ENCODE measurements at regions not wholly inside any gene's neighbourhood (a gene's known extent, or its start where the extent isn't known, plus 50 kb on each side); places are given as distances from the start of the nearest gene placed in this dataset.
"Not testable (repeated sequence)": the region's sequence is repeated elsewhere in the genome, so short reads cannot be mapped to it uniquely, and the experiment has no call there.

GRCh38 chr19:31448221-31448657 is 99.0 kb upstream of the TSHZ3 start:
- no peak for DNase-seq

DNA sequence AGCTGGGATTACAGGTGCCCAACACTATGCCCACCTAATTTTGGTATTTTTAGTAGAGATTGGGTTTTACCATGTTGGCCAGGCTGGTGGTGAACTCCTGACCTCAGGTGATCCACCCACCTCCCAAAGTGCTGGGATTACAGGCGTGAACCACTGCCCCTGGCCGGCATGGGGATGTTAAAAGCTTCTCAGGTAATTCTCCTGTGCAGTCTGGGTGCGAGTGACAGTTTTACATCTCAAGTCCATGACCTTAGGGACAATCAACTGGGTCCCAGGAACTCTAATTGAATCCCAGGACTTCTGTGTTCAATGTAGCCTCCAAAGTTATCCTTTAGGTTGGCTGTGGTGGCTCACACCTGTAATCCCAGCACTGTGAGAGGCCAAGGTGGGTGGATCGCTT is 100.1 kb upstream of the TSHZ3 start:
- no peak for DNase-seq

- no peak for DNase-seq
These were observed 101.5 kb upstream of the TSHZ3 start for GRCh38 chr19:31450696-31451095.

DNA sequence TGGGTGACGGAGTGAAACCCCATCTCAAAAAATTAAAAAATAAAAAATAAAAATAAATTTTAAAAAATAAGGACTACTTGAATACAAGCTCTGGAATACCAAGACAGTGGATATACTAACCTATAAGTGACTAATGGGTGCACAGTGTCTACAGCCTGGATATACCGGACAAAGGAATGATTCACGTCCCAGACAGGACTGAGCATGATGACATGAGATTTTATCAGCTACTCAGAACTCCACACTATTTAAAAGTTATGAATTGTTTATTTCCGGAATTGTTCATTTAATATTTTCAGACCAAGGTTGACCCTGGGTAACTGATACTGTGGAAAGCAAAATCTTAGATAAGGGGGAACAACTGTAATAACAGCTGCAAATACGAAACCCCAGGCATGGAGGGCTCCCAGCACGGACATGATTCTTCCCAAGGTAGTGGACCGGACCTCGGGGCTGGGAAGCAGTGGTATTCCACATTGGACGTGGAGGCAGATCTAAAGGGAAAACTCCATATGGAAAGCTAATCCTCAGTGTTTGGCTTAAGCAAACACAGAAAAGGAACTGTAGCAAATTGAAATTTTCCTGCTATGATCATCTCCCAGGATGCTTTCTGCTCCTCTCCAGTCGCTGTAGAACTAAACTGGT is 102.6 kb upstream of the TSHZ3 start:
- no peak for DNase-seq

DNA sequence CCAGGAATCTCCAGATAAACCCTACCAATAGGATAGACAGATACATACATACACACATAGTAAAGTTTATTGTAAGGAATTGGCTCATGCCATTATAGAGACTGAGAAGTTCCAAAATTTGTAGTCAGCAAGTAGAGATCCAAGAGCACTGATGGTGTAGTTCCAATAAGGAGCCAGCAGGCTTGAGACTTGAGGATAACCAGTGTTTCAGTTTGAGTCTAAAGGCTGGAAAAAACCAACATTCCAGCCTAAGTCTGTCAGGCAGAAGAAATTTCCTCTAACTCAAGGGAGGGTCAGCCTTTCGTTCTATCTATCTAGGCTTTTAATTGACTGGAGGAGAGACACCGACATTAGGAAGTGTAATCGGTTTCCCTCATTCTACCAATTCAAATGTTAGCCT is 110.2 kb upstream of the TSHZ3 start:
- no peak for DNase-seq

GRCh38 chr19:31461814-31462539 is 112.7 kb upstream of the TSHZ3 start:
- DNase-seq = no peak

- DNase-seq = no peak
These were observed 121.1 kb upstream of the TSHZ3 start for GRCh38 chr19:31470229-31470939.

DNA sequence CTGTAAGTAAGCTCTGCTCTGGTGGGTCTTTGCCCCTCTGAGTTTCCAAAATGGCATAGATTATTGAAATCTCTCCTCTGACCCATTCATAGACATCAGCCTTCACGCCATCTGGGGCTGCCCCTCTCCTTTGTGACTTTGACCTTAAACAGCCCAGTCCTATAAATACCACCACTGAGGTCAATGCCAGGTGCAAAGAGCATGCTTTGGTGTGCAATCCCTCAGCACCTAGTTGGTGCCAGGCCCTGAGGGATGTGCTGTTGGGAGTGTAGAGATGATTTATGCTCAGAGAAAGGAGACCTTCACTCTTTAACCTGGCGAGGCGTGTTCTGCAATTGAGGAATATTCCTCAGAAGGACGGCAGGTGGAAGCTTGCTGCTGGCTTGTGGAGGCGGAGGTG is 121.7 kb upstream of the TSHZ3 start:
- DNase-seq = no peak

DNA sequence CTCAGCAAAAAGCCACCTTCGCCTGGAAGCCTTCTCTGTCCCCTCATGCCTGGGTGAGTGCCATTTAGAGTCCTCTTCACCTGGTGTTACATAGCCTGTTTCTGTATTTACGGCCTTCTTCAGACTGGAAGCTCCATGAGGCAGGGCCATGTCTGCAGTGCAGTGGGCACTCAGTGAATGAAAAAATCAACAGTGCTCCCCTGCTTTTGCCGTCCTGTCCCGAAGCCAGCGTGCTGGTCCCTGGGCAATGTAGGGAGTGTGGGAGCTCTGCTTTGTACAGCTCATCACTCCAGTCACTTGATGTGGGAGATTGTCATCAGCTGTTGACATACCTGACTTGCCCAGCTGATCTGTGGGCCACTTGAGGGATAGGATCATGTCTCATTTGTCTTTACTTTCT is 129.0 kb upstream of the TSHZ3 start:
- no peak for DNase-seq

DNA sequence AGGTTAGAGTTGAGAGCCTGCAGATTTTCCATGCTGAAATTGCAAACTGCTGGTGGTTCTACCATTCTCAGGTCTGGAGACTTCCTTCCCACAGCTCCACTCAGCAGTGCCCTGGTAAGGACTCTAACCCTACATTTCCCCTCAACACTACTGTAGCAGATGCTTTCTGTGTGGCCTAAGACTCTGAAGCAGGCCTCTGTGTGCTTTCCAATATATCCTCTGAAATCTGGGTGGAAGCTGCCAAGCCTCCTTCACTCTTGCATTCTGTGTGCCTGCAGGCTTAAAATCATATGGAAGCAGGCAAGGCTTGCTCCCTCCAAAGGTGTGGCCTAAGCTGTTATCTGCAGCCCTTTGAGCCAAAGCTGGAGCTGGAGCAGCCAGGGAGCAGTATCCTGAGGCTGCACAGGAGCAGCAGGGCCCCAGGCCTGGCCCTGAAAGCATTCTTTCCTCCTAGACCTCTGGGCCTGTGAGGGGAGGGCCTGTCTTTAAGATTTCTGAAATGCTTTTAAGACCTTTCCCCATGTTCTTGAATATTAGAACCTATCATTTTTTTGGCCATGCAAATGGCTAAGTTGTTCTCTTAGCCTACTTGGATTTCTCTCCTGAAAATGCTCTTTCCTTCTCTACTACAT is 134.1 kb upstream of the TSHZ3 start:
- DNase-seq = no peak

GRCh38 chr19:31484858-31485410 is 135.7 kb upstream of the TSHZ3 start:
- not testable (repeated sequence) for DNase-seq

DNA sequence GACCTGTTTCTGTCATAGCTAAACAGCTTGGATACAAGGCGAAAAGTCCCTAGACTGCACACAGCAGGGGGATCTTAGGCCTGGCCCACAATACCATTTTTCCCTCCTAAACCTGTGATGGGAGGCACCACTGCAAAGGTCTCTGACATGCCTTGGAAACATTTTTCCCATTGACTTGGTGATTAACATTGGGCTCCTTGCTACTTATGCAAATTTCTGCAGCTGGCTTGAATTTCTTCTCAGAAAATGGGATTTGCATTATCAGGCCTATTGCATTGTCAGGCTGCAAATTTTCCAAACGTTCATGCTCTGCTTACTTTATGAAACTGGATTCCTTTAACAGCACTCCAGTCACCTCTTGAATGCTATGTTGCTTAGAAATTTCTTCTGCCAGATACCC is 136.2 kb upstream of the TSHZ3 start:
- no peak for DNase-seq

- no peak for DNase-seq
These were observed 142.0 kb upstream of the TSHZ3 start for GRCh38 chr19:31491242-31491641.

DNA sequence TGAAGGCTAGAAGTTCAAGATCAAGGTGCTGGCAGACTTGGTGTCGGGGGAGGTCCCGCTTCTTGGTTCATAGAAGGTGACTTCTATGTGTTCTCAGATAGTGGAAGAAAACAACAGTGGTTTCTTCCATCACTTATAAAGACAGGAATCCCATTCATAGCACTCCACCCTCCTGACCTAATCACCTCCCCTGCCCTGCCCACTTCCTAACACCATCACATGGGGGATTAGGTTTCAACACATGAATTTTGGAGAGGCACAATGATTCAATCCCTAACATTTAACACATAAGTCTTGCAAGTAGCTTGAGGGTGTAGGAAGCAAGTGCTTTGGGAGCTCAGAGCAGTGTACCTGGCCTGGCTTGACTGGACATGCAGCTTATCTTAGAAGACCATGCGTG is 142.8 kb upstream of the TSHZ3 start:
- no peak for DNase-seq

- DNase-seq = no peak
These were observed 146.8 kb upstream of the TSHZ3 start for GRCh38 chr19:31496076-31496475.

DNA sequence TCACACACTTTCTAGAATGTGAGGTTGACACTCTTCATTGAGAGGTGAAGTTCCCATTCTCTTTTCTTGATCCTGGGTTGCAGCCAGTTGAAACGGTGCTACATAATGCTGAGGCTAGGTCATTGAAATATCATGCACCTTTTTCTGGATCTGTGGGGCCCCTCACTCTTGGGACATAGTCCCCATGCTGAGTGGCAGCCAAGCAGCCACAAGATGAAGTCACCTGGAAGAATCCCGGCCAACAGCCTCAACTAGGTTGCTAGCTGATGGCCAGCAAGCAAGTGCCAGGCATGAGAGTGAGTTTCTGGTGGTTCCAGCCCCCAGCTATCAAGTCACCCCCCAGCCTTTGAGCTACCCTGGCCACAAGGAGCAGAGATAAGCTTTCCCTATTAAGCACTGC is 148.5 kb upstream of the TSHZ3 start:
- no peak for DNase-seq

GRCh38 chr19:31498781-31499180 is 149.5 kb upstream of the TSHZ3 start:
- DNase-seq = no peak

GRCh38 chr19:31499281-31500196 is 150.3 kb upstream of the TSHZ3 start:
- DNase-seq = no peak

DNA sequence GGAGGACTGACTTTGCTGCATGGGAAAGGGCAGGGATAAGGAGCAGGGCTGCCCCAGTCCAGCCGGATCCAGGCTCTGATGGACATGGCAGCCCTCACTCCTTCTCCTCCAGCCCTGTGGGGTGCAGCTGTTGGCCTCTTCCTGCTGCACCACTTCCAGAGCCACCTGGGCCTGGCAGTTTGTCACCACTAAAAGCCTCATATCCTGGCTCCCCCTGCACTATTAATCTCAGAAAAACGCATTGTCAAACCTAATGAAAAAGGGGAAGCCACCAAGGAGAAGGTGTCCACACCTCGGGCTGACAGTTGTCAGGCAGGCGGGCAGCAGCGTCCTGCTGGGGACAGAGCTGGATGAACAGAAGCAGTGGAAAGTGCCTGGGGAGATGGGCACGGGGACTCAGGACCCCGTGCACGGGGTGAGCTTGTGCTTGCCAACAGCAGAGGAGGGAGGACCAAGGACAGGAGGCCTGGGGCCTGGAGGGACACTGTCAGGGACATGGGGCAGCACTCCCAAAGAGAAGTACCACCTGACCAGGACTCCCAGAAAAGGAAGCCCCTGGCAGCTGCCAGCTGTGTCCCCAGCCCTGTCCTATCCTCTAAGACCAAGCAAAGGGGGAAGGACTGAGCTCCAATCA is 151.1 kb upstream of the TSHZ3 start:
- no peak for DNase-seq

- no peak for DNase-seq
These were observed 151.7 kb upstream of the TSHZ3 start for GRCh38 chr19:31500946-31501345.

DNA sequence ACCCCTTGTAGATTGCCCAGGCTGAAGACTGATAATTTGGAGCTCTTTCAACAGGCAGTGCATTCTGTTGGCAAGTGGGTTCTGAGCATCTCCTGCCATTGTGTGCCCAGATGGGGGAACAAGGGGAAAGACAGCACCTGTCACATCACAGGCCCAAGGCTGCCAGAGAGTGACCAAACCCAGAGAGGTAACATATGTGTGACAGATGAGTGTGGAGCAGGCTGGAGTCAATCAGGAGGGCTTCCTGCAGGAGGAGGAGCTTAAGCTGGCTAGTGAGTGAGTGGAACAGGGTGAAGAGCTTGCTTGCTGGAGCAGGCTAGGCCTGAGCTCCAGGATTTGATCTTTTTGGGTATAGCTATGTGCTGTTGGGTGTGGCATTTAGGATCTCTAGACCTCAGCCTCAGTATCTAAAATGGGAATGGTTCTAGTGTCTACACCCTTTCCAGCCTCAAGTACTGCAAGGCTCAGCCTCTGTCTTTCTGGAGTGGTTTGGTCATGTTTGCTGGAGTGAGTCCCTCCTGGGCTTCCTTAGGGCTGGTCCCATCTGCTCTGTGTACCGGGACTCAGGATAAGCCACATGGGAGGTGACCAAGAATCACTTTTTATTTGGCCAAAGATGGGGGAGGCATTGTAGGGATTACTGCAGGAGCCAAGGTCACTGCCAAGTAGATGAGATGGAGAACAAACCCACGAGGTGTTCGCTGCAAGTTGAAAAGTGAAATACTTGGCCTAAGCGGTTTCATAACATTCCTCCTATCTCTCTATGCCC is 152.4 kb upstream of the TSHZ3 start:
- DNase-seq = no peak

All from bone marrow (tissue), 2 donors.